Endothelial cell of umbilical vein (primary cell): ENCODE measurements at regions not wholly inside any gene's neighbourhood (a gene's known extent, or its start where the extent isn't known, plus 50 kb on each side); places are given as distances from the start of the nearest gene placed in this dataset.

Experiments used
- BruUV-seq: library from RNA; stranded (reverse); fragments of 400-500 nt; replicated peaks from 2 replicates; lab custom pipeline; 2021; lab: Mats Ljungman, UMichigan
- CTCF ChIA-PET: fragments of 300-600, 350-600 bp; sonication (Branson Sonifier 250); formaldehyde crosslinking; loops from one replicate; lab custom pipeline; 2021; ENCODE audit warnings: antibody characterized with exemption, inconsistent platforms; lab: Charles Lee
- POLR2A ChIA-PET: fragments of 300-600, 350-600 bp; sonication (Branson Sonifier 250); formaldehyde crosslinking; loops from one replicate; lab custom pipeline; 2021; ENCODE audit warnings: antibody characterized with exemption, inconsistent platforms; lab: Charles Lee
- DNase-seq: peaks from one replicate; pipeline ENCODE4 v3.0.0-alpha.2; 2011; ENCODE audit warnings: low read depth, low spot score
- FAIRE-seq: peaks from 2 replicates; lab custom pipeline; 2011; peaks lifted over from hg19 to GRCh38; lab: Jason Lieb, UNC
- H2AFZ ChIP-seq: 2 replicates; pipeline ENCODE4 v1.6.0; 2012; ENCODE audit warnings: low read depth, low read length, control low read depth, inconsistent platforms
- H3K27ac ChIP-seq: 2 replicates; pipeline ENCODE4 v1.5.1; 2011; ENCODE audit warnings: low read depth, mild to moderate bottlenecking, control low read depth, low read length, moderate library complexity; ENCODE audit not compliant: insufficient read depth
- H3K27me3 ChIP-seq, 2 experiments: 2 replicates each; pipeline versions ENCODE4 v1.6.0 to v1.6.1; 2011; ENCODE audit warnings: low read length in 2 of 2, mixed read lengths in 1 of 2; ENCODE audit not compliant: control insufficient read depth in 2 of 2, insufficient read depth in 2 of 2
- H3K36me3 ChIP-seq, 2 experiments: 2 replicates in 1 of 2; 3 replicates in 1 of 2; pipeline ENCODE4 v1.5.1; 2011; ENCODE audit warnings: low read length in 2 of 2, mild to moderate bottlenecking in 1 of 2, moderate library complexity in 1 of 2; ENCODE audit not compliant: control insufficient read depth in 2 of 2, insufficient read depth in 2 of 2; ENCODE audit errors: extremely low read depth in 1 of 2
- H3K4me1 ChIP-seq: 3 replicates; pipeline ENCODE4 v1.5.1; 2011; ENCODE audit warnings: mild to moderate bottlenecking, low read length; ENCODE audit not compliant: control insufficient read depth, insufficient read depth; ENCODE audit errors: extremely low read depth
- H3K4me2 ChIP-seq: 2 replicates; pipeline ENCODE4 v1.6.1; 2011; ENCODE audit warnings: low read length, control low read depth, mixed read lengths; ENCODE audit not compliant: insufficient read depth
- H3K4me3 ChIP-seq, 3 experiments: fragments of 200-600 bp in 1 of 3; sonication (generic), shearing (Covaris generic) in 1 of 3; replicated peaks in 1 of 3; 2 replicates each; pipeline ENCODE4 v1.5.1; 2011 to 2016; ENCODE audit warnings: control low read depth in 3 of 3, low read length in 3 of 3, mild to moderate bottlenecking in 2 of 3, inconsistent platforms in 1 of 3, low read depth in 1 of 3, moderate library complexity in 1 of 3; ENCODE audit not compliant: insufficient read depth in 1 of 3
- H3K79me2 ChIP-seq: 2 replicates; pipeline ENCODE4 v1.6.0; 2012; ENCODE audit warnings: low read length, inconsistent platforms; ENCODE audit not compliant: control insufficient read depth, insufficient read depth
- H3K9ac ChIP-seq: replicated peaks from 2 replicates; pipeline ENCODE3; 2011; ENCODE audit warnings: low read length, control low read depth; ENCODE audit not compliant: insufficient read depth; ENCODE audit errors: extremely low read depth
- H3K9me1 ChIP-seq: replicated peaks from 3 replicates; pipeline ENCODE4 v1.6.0; 2011; ENCODE audit warnings: mild to moderate bottlenecking, low read length; ENCODE audit not compliant: control insufficient read depth, insufficient read depth; ENCODE audit errors: extremely low read depth
- H3K9me3 ChIP-seq: replicated peaks from 2 replicates; pipeline ENCODE4 v1.5.1; 2012; ENCODE audit warnings: low read length, inconsistent platforms; ENCODE audit not compliant: control insufficient read depth, insufficient read depth
- H4K20me1 ChIP-seq: replicated peaks from 2 replicates; pipeline ENCODE3; 2011; ENCODE audit warnings: mild to moderate bottlenecking, low read length; ENCODE audit not compliant: control insufficient read depth, insufficient read depth; ENCODE audit errors: extremely low read depth
- EZH2 ChIP-seq: IDR thresholded peaks from 2 replicates; pipeline ENCODE4 v1.6.1; 2012; ENCODE audit warnings: borderline replicate concordance, low read depth, mild to moderate bottlenecking, moderate library complexity, low read length, inconsistent platforms; ENCODE audit not compliant: severe bottlenecking
- FOS ChIP-seq: IDR thresholded peaks from 2 replicates; pipeline ENCODE4 v1.6.1; 2011; ENCODE audit warnings: mild to moderate bottlenecking, low read length, moderate library complexity, borderline replicate concordance; ENCODE audit not compliant: insufficient read depth
- GATA2 ChIP-seq: IDR thresholded peaks from 2 replicates; pipeline ENCODE4 v1.7.0; 2011; ENCODE audit warnings: low read depth, mild to moderate bottlenecking, moderate library complexity, mixed read lengths, low read length; ENCODE audit not compliant: insufficient read length, insufficient read depth
- JUN ChIP-seq: IDR thresholded peaks from 2 replicates; pipeline ENCODE4 v1.6.1; 2011; ENCODE audit warnings: borderline replicate concordance, low read depth; ENCODE audit not compliant: insufficient read length, insufficient read depth
- MYC ChIP-seq: IDR thresholded peaks from one replicate; pipeline ENCODE4 v1.6.1; 2011; ENCODE audit warnings: mild to moderate bottlenecking, low read depth, low read length
- POLR2A ChIP-seq: IDR thresholded peaks from 2 replicates; pipeline ENCODE4 v1.6.1; 2012; ENCODE audit warnings: low read depth, mild to moderate bottlenecking, control low read depth, low read length
- POLR2AphosphoS5 ChIP-seq: IDR thresholded peaks from 2 replicates; pipeline ENCODE4 v1.6.1; 2012; ENCODE audit warnings: low read depth, mild to moderate bottlenecking, control low read depth, low read length, moderate library complexity; ENCODE audit not compliant: insufficient read depth
- dilution Hi-C: fragments of 300-500 bp; cut with MboI; formaldehyde crosslinking; loops from one replicate; pipeline ENCODE4 v1.15.0; 2019; ENCODE audit warnings: low sequenced_read_pairs; ENCODE audit not compliant: extremely low pct_ligation_motif_present
- intact Hi-C: fragments of 100-400 bp; cut with micrococcal nuclease; formaldehyde crosslinking; loops from one replicate; pipeline ENCODE4 v1.10.0; 2022
- TF ChIP-seq, protein P1 (sequence below), 2 donors: IDR thresholded peaks; 1 replicate in 1 of 2; 2 replicates in 1 of 2; pipeline ENCODE4 v1.5.1; 2011; ENCODE audit warnings: low read length in 2 of 2, mild to moderate bottlenecking in 2 of 2, moderate library complexity in 2 of 2, control low read depth in 1 of 2, inconsistent platforms in 1 of 2, low read depth in 1 of 2; ENCODE audit not compliant: insufficient read depth in 1 of 2; ENCODE audit errors: extremely low read depth in 1 of 2
- TF ChIP-seq, protein P2 (sequence below): IDR thresholded peaks from 2 replicates; pipeline ENCODE4 v1.6.1; 2011; ENCODE audit not compliant: insufficient read depth, insufficient read length

DNA sequence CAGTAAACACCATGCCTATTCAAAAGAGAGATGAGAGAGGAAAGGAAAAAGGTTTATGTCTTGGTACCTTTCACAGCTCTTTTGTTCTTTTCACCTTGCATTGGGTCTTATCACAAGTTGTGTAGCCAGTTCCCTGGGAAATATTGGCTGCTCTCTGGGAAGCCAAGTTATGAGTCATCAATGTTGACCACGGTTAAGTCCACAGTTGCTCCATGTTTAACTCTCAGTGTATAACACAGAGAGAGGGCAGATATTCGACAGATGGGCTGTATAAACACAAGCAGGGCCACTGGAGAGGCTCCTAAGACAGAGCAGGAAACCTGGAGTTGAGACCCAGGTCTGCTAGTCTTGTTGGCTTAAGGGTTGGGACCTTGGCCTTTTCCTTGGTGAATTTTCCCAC, 718.6 kb downstream of the QKI start:
- Histone ChIP-seq H3K4me1 (no peaks in the 10 kb centered on the region), H2AFZ (no peak overlapping the region), H3K4me2 (no peak overlapping the region), H3K9me3 (no peaks in the 10 kb centered on the region), H3K4me3 (no peak overlapping the region), H4K20me1 (no peaks in the 10 kb centered on the region), H3K27ac (no peak overlapping the region), H3K79me2 (no peaks in the 10 kb centered on the region), H3K9me1 (no peaks in the 10 kb centered on the region), H3K27me3 (no peaks in the 10 kb centered on the region), H3K9ac (no peak overlapping the region), H3K36me3 (no peaks in the 10 kb centered on the region)
- dilution Hi-C loops (no loop called here), intact Hi-C loops (no loop called here)
- TF ChIP-seq EZH2 (no peak), FOS (no peak), POLR2AphosphoS5 (no peak), POLR2A (no peak), JUN (no peak), MYC (no peak), GATA2 (no peak)
- TF ChIP-seq, protein P1, sequence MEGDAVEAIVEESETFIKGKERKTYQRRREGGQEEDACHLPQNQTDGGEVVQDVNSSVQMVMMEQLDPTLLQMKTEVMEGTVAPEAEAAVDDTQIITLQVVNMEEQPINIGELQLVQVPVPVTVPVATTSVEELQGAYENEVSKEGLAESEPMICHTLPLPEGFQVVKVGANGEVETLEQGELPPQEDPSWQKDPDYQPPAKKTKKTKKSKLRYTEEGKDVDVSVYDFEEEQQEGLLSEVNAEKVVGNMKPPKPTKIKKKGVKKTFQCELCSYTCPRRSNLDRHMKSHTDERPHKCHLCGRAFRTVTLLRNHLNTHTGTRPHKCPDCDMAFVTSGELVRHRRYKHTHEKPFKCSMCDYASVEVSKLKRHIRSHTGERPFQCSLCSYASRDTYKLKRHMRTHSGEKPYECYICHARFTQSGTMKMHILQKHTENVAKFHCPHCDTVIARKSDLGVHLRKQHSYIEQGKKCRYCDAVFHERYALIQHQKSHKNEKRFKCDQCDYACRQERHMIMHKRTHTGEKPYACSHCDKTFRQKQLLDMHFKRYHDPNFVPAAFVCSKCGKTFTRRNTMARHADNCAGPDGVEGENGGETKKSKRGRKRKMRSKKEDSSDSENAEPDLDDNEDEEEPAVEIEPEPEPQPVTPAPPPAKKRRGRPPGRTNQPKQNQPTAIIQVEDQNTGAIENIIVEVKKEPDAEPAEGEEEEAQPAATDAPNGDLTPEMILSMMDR (IDR thresholded peaks at IDR 0.05; ENCODE audit: extremely low read depth in 1 of 2, insufficient read depth in 1 of 2, low read depth in 1 of 2, low read length in 2 of 2) = no peak
- TF ChIP-seq, protein P2, sequence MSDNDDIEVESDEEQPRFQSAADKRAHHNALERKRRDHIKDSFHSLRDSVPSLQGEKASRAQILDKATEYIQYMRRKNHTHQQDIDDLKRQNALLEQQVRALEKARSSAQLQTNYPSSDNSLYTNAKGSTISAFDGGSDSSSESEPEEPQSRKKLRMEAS = no peak
- ChIA-PET CTCF (no interaction called here), POLR2A (no interaction called here)
- BruUV-seq = no TSS peak
- no peak for DNase-seq
- no peak for FAIRE-seq
